NCI-H1436 (cell line): ENCODE measurements at regions not wholly inside any gene's neighbourhood (a gene's known extent, or its start where the extent isn't known, plus 50 kb on each side); places are given as distances from the start of the nearest gene placed in this dataset.

ENCODE experiments used
- DNase-seq: peaks from one replicate; lab custom pipeline; 2025; lab: John Stamatoyannopoulos, UW

DNA sequence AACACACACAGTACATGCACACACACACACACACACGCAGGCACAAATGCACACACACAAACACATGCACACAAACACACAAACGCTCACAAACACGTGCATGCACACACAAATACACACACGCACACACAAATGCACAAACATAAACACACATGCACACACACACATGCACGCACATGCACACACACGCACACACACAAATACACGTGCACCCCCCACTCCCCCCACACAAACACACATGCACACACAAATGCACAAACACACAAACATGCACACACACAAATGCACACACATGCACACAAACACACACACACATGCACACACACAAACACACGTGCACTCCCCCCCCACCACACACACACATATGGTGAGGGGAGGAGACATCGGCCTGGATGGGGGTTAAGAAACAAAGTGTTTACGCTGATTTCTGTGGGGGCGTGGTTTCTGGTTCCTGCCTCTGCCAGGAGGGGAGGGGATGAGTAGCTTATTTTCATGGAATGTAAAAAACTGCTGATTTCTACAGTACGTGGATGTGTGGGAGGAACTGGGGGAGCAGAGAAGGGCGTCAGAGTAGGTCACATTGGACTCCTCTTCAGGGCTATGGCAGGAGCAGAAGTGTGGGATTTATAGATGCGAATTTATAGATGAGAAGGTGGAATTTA, 607.2 kb downstream of the QKI start:
- no peak for DNase-seq

DNA sequence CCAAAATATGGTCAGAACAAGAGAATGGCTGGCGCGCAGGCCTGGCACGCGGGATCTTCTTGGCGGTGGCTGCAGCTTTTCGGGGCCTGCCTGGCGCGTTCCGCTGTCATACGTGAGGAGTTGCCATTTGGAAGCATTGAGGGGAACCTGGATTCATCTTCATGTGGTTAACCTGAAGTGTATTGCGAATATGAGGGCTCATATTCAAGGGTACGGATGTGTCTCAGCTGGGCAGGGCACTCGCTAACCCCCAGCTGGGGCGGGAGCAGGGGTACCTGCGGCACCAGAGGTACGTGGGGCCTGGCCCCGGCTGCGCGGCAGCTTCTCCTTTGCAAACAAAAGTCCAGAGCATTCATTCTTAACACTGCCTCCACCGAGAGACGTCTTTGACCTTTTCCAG, 605.6 kb downstream of the QKI start:
- DNase-seq, result no peak

DNA sequence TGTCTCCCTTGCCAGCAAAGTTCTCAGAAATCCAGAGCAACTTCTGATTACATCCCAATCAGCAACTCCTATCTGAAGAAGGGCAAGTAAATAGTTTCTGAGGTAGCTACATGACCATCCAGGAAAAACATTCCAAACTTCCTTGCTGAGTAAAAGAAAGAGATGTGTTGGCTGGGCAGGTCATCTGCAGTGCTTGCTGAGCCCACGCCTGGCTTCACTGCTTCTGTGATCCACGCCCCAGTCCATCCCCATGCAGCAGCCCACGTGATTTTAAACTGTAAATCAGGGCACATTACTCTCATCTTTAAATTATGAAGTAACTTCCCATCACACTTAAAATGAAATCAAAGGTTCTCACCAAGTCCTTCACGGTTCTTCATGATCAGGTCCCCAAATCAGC, 603.6 kb downstream of the QKI start:
- DNase-seq, result no peak

DNA sequence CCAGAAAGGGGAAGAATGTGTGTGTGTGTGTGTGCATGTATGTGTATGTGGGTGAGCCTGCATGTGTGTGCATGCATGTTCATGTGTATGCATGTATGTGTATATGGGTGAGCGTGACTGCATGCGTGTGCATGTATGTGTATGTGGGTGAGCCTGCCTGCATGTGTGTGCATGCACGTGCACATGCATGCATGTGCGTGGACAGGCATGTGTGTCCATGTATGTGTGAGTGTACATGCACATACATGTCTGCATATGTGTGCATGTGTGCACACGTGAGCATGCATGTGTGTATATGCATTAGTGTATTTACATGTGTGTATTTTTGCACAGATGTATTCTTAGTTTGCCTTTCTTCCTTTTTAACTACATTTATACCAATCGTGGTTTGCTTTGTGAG, 601.5 kb downstream of the QKI start:
- DNase-seq, result no peak

DNA sequence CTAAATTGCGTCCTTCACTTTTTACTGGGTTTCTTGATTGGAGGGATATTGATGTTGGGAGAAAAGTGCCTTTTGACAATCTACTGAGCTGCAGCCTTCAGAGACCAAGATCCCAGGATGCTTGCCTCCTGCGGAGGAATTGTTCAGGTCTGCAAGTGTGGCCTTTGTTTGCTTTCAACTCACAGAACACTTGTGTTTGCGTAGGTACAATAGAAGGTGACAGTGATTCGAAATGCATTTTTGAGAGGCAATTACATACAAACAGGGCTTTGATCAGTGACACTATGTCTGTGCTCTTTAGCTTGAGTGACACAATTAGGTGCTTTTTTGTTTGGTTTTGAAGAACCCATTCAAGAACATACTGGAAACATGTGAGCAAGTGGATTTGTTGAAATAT, 600.6 kb downstream of the QKI start:
- peak; percentile 5 for DNase-seq

DNA sequence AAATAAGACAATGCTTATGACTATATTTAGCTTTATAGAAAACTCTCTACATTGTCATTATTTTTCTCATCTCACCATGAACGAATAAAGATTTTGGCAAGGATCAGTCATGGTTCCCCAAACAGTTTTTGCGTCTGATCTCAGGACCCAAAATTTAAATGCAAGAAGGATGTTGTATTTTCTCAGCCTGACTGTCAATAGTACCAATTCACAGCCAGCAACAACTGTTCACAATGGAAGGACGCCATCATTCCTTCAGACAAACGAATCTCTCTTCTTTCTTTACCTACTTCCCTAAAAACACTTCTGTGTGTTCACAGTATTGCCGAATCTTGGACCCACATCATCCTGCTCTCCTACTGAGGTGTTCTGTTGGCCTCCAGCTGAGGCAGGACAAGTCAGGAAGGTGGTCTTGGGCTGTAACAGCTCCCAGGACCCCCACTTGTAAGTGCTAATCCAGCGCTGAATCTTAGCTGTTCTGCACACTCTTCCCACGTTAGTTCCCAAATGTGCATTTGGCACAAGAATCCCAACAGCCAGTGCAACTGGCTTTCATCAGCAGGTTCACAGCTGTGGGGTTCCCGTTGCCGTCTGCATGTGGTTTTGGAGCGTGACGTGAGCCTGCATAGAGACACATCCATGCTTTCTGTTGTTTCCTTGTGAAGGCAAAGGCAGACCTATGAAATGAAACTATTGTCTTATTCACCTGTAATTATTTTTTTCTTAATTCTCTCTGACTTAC, 600.0 kb downstream of the QKI start:
- no peak for DNase-seq

DNA sequence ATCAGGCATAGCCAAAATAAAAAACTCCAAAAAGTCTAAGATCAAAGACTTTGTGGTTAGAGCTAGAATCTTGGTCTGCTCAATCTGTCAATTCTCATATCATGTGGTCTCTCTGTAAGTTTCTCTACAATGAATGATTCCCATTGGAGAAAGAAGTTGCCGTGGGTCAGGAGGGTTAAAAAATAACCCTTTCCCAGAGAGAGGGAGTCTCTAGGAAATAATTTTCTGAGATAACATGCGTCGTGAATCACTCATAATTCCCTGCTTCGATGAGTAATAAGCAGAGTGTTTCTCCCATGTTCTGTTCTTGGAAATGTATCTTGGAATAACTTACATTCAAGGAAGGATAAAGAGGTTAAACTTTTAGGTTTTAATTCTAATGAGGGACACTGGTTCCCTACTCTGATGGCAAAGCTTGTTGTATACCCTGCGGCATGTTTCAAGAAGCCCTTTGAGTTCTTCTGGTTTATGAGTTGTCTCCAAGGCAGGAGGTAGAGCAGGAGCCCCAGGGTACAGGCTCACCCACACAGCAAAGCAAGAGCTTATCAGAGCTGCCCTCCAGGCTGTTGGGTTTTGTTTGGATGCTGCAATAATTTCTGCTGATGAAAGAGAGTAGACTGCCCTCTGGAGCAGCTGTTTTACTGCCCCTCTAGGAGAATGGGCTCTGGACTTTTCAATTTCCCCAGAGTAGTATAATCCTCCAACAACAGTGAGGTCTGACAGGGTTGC, 599.1 kb downstream of the QKI start:
- DNase-seq, result no peak

DNA sequence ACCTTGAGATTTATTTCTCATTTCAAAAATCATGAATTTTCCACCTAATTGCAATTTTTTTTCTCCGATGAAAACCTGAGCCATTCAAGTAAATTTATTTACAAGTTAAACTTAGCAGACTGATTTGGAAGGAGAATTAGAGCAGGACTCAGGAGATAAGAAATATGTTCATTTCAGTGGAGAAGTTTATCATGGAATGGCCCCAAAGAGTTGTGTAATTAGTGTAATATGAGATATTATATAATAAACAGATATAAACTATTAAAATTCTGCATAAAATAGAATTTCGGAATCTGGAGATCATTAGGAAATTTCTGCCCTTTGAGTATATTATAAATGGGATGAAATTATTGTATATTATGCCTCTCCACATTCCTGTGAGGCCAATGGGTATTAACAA, 596.8 kb downstream of the QKI start:
- no peak for DNase-seq

DNA sequence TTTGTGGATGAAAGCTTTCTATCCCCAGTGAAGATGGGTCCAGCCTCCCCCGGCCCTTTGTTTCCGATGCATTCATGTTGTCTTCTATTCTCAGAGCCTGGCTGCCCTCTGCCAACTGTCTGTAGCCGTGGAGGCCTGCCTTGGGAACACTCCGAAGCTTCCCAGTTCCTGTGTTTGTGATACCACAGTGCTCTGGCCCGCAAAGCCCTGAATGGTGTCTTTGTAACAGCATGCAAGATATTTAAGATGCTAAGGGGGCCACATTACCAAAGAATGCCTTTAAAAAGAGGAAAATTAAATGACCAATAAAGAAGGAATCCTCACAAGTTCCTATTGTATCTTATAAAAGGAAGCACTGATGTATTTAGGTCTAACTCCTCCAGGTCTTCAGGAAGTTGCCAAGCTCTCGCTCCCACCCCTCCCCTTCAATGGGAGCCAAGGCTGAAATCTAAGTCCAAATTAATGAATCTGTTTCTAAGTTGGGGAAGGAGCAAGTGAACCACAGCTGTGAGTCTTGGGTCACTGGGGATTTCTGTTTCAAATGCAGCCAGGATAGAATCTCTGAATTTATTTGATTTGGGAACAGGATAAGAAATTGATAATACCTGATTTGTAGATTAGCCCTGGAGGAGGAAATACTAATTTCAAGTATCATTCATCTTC, 596.1 kb downstream of the QKI start:
- no peak for DNase-seq

DNA sequence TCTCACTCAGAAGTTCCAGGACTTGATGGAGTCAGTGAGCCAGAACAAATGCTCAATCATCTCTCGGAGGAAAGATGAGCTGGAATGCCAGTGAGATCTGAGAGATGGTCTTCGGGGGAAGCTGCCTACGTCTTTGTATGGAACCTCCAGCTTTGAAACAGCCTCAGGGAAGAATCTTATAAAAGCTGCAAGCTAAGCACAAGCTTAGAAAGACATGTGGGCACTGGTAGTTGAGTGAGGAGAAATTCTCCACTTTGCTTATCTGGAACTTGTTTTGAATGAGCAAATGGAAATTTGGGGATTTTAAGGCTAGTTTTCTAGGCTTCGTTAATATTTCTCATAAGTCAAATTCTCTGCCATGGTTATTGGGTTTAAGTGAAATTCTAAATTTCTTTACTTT, 594.4 kb downstream of the QKI start:
- DNase-seq, result no peak

DNA sequence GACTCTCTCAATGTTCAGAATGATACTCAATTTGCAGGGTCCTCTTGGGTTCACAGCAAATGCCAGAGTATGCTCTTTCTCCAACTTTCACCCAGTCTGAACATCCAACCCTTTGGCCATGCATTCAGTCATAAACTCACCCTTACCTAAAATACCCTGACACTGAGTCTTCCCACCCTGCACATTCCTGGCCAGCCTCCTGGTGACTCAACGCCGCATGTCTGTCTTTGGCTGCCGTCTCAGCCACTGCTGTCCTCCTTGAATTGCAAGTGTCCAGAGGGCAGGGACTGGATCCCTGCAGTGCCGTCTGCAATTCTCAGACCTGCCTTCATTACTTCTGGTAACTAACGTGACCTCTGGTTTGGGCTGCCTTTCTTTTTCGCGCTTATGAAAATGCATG, 593.4 kb downstream of the QKI start:
- no peak for DNase-seq

DNA sequence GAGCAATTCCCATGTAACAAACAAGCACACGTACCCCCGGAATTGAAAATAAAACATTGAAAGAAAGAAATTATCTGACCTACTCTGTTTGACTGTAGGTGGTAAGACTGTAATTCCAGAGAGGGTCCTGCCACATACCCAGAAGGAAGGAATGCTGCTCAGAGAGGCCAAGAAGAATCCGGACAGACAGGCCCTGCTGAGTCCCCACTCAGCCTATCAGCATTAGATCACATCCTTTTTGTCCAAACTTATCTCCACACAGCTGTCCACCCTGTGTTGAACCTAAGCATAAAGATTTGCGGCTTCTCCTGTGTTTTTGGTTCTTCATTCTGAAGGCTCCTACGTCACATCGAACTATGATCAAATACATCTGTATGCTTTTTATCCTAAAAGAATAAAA, 591.9 kb downstream of the QKI start:
- DNase-seq, result no peak

DNA sequence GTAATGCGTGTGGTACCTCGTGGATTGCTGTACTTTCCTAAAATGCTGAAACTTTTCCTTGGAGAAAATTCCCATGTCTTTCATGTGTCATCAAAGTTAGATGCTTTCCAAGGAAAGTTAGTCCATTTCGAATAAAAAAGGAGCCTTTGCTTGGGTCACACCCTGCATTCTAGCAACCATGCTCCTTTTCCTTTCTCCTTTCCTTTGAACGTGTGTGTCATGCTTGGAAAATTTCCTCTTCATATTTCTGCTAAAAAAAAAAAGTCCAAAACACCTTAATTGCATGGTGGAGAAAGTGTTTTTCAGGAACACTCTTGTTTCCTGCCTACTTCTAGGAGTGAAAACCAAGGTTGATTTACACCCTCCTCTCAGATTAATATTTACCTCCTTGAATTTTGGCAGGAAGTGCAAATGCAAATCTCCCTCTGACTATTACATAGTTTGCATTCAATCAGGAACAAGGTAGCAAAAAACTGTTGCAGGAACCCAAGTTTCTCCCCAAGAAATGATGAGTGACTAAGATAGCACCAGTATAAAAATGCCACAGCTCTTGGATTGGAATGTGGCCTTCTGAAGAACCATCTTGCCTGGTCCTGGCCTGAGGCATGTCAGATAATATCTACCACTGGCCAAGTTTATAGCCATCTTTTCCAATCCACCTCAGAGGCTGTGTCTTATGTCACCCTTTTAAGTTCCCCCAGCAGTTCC, 590.6 kb downstream of the QKI start:
- no peak for DNase-seq

DNA sequence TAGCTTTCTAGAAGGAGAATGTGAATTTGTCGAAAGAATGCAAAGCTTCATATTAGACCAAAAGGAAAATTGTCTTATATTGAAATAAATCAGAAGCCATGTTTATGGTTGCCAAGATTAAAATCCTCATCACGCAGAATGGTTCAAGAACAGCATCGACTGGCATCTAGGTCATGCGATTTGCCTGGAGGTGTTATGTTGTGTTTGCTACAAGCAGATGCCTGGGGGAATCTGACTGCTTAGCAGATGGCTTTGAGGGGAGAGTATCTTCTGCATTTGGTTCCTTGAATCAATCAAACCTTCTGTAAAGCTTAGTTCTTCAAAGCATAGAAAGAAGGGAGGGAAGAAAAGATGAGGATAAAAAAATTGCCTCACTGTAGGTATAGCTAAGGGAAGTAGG, 585.8 kb downstream of the QKI start:
- no peak for DNase-seq

DNA sequence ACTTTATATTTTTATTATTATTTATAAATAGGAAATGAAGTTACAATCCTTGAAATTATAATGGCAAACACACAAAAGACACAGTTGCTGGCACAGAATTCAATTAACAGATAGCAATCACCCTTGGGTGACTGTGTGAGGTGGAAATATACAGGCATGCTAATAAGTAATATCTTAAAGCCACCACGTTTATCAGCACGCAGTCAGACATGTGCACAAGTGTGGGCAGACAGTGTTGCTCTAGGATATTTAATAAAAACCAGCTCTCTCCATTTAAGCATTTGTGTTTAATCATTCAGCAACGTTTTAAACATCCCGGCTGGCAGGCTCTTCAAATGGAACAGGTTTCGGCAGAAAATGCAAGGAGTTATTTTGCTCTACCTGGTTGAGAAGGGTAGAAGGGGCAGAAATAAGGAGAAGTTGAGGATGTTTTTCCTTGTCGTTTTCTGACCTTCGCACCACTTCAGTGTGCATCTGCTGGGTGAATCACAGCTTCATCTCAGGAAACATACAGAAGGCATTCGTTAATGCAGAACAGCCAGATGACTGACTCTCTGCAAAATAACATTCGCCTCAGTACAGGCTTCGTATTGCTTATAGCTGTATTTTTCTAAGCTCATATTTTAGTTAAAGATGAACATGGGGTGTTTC, 585.1 kb downstream of the QKI start:
- DNase-seq, result no peak

DNA sequence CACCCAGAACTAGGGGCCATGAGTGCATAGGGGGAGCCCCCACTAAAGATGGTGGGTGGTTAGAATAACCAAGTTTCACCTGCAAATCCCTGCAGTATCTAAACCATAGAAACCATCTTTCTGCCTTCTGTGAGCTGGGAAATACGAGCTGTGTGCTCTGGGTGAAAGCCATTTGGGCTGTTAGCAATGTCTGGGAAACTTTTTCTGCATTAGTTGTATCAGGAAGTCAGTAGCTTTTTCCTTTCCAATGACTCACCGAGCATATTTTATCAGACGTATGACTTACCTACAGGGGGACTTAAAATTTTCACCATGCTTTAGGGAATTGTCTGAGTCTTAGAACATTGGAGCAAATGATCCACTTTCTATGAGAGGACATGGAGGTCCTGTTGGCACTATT, 584.0 kb downstream of the QKI start:
- DNase-seq, result no peak

DNA sequence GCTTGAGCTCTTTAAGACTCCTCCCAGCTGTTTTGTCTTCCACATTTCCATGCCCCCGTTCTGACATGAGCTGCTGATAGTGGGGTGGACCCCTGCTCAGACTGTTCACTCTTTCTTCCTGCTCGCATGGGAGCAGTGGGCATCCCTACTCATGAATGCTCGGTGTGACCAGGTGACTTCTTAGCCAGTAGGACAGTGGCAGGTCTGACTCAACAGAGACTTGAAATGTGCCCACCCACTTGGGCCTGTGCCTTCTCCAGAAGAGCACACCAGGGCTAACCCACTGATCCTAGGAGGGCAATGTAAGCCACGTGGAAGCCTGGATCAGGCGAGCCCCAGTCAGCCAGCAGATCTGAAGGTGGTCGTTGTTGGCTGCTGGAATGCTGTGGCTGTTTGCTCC, 582.0 kb downstream of the QKI start:
- DNase-seq, result no peak

DNA sequence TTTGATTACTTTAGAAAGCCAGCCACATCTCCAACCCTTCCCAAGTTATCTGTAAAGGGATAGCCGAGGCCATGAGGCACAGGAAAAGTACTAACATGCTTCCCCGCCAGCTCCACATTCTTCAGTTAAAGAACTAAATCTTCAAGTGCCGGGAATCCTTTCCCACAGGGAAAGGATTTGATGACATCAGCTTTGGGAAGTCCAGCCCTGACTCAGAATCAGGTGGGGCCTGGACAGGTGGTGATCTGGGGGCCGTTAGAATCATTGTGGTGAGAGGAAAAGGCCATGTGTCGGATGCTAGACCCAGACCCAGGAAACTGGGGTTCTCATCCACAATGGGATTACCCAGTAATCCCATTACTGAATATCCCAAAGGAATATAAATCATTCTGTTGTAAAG, 580.0 kb downstream of the QKI start:
- DNase-seq, result no peak

DNA sequence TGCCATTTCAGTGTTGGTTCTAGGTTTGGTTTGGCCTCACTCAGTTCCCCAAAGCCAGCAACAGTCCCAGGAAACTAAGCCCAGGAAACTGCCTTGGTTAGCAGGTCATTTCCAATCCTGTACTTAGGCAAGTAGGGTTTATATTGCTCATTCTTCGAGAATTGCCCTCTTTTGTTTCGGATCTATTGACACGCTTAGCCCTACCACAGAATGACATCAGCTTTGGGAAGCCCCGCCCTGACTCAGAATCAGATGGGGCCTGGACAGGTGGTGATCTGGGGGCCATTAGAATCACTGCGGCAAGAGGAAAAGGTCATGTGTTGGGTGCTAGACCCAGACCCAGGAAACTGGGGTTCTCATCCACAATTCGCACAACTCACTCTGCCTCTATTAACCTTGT, 578.2 kb downstream of the QKI start:
- DNase-seq, result no peak

DNA sequence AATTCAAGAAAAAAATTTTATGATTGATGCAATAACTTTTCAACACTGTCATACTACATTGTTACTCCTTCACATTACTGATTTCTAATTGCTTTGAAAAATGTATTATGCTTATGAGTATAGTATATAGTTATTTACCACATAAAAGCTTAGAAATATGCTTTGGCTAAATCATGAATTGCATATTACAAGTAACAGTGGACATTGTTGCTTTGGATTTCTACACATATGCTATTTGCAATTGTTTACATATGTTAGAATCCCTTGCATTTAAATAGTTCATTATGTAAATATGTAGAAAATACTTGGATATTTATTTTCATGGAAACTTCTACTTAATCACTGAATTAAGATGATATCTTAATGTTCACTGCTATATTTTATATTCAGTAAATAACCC, 577.5 kb downstream of the QKI start:
- no peak for DNase-seq

DNA sequence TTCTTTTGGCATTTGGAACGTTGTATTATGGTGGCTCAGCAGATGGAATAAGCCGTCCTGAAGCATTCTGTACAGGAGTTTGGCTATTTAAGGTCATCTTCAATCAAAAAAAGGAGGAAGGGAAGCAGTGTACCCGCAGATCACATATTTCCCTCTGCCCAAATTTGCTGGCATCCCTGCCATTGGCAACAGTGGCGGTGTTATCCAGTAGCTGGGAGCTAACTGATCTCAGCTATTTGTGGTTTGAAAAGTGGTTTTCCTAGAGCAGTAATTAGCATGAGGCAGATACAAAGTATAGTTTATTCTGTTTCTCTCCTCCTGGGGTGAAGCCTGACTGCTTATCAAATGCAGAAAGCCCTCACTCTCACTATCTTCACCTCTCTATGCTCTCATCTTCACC, 576.8 kb downstream of the QKI start:
- DNase-seq, result no peak

DNA sequence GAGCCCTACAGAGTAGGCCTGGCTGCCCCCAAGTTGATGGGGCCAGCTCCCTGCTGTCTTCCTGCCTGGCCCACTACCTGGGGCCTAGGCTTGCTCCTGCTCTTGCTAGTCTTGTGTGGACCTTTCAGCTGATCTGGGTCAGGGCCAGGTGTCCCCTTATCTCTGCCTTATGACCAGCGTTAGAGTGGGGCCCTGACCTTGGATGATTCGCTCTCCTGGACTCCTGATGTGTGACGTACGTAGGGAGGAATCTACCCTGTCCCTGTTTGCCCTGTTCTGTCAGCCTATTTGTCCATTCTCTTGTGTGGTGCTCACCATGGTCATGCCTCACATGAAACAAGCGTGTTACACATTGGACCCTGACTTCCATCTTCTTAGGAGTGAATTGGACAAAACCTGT, 571.8 kb downstream of the QKI start:
- no peak for DNase-seq
